GM12892 (cell line): ENCODE measurements at regions not wholly inside any gene's neighbourhood (a gene's known extent, or its start where the extent isn't known, plus 50 kb on each side); places are given as distances from the start of the nearest gene placed in this dataset.
"Not testable (repeated sequence)": the region's sequence is repeated elsewhere in the genome, so short reads cannot be mapped to it uniquely, and the experiment has no call there.

Experiments used
- DNase-seq: peaks from one replicate; pipeline ENCODE4 v3.0.0; 2011; ENCODE audit not compliant: insufficient read length
- FAIRE-seq: peaks from 2 replicates; lab custom pipeline; 2011; peaks lifted over from hg19 to GRCh38; lab: Jason Lieb, UNC
- POLR2A ChIP-seq: IDR thresholded peaks from 2 replicates; pipeline ENCODE4 v1.6.1; 2011; ENCODE audit warnings: low read depth, low read length, control low read depth
- POLR2AphosphoS5 ChIP-seq: IDR thresholded peaks from 2 replicates; pipeline ENCODE4 v1.6.1; 2011; ENCODE audit warnings: low read depth, low read length, control low read depth
- TAF1 ChIP-seq: IDR thresholded peaks from 2 replicates; pipeline ENCODE4 v1.6.1; 2011; ENCODE audit warnings: low read depth, mild to moderate bottlenecking, control low read depth, low read length, borderline replicate concordance

DNA sequence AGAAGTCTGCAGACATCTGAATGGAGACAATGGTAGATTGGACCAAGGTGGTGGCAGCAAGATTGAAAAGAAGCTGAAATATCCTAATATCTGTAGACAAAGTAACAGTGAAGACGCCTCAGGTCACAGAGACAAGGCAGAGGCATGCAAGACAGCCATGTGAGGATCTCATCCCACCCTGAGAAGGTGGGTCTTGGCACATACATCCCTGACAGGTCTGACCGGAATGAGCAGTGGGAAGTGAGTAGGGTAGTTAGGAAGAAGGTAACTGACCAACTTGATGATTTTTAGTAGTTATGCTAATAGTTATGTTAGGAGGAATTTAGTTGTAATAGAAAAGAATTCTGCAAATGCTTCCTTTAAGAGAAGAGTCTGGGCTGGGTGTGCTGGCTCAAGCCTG, 229.6 kb downstream of the NDUFS4 start:
- no peak for FAIRE-seq
- DNase-seq, result no peak
- TF ChIP-seq POLR2A, result no peak
- TF ChIP-seq POLR2AphosphoS5, result no peak
- no peak for TF ChIP-seq TAF1

DNA sequence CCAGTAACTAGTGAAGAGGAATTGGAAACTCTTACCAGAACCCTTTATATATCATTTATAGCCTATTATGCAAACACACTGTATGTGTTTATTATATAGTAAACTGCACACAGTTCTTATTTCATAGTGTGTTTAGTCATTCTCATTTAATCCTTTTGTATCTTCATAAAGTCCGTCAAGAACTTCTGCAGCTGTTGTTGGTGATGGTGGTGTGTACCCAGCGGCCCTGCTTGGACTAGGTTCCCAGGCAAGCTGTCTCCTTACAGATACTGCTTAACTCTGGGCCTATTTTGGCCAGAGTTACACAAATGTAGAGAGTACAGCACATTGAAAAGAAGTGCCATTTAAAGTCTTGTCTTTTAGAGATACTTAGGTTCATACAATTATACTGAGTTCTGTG, 231.9 kb downstream of the NDUFS4 start:
- FAIRE-seq, result no peak
- DNase-seq, result no peak
- TF ChIP-seq TAF1, result no peak
- no peak for TF ChIP-seq POLR2AphosphoS5
- no peak for TF ChIP-seq POLR2A

DNA sequence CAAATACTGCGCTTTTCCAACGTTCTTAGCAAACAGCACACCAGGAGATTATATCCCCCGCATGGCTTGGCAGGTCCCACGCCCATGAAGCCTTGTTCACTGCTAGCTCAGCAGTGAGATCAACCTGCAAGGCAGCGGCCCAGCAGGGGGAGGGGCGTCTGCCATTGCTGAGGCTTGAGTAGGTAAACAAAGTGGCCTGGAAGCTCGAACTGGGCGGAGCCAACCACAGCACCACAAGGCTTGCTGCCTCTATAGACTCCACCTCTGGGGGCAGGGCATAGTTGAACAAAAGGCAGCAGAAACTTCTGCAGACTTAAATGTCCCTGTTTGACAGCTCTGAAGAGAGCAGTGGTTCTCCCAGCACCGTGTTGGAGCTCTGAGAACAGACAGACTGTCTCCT, 239.2 kb downstream of the NDUFS4 start:
- DNase-seq, FAIRE-seq: not testable (repeated sequence)

DNA sequence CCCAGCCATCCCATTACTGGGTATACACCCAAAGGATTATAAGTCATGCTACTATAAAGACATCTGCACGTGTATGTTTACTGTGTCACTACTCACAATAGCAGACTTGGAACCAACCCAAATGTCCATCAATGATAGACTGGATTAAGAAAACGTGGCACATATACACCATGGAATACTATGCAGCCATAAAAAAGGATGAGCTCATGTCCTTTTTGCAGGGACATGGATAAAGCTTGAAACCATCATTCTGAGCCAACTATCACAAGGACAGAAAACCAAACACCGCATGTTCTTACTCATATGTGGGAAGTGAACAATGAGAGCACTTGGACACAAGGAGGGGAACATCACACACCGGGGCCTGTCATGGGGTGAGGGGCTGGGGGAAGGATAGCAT, 248.0 kb downstream of the NDUFS4 start:
- not testable (repeated sequence) for FAIRE-seq

DNA sequence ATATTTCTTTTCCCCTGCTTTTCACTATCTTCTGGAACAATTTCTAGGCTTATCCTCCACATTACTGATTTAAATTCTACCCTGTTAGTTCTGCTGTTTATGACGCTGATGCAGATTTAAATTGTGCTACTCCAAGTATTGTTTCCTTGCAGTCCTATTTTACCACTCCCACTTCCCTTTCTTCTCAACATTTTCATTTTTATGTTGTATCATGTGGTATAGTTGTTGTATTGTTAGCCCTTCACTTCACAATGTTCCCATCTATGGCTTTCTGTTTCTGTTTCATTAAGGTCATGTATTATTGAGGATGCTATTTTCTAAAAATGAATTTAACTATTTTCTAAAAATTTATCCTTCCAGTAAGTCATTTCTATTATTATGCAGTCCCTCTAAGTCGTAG, 254.4 kb downstream of the NDUFS4 start:
- DNase-seq (no peak), FAIRE-seq (no peak)
- no peak for TF ChIP-seq POLR2AphosphoS5
- TF ChIP-seq POLR2A, result no peak
- no peak for TF ChIP-seq TAF1

More for the DNA sequence above, 248.0 kb downstream of the NDUFS4 start:
- not testable (repeated sequence) for DNase-seq

DNA sequence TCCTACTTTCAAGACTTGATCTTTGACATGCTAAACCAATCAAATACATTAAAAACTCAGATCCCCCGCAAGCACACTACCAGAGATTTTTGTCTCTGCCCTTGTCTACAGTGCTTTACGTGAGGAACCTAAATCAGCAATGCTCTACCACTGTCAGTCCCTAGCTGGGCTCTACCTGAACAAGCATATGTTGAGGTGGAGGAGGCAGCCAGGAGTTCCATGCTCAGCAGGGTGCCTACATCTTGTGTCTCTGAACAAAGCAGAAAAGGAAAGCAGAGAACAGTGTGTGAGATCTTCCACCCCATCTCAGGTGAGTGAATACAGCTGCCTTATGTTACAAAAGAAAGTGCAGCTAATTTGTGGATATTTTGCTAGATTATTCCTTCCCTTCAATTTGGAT, 255.0 kb downstream of the NDUFS4 start:
- no peak for FAIRE-seq
- TF ChIP-seq POLR2AphosphoS5, result no peak
- no peak for TF ChIP-seq TAF1
- TF ChIP-seq POLR2A, result no peak
- DNase-seq, result no peak

DNA sequence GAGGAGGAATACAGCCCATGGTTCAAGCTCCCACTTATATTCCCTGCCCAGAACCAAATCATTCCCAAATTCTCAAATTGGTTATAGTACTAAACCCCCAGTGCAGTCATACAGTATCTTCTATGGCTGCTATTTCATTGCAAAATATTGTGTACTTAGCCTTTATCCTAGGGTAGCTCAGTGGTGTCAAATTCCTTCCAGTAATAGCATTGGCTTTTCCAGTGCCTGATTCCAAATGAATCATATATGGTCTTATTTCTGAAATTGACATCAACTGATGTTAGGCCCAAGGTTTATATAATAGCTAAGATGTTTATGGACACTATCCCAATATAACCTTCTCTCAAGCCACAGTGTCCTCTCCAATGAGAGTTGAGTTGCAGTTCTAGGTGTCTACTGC, 256.7 kb downstream of the NDUFS4 start:
- DNase-seq (no peak), FAIRE-seq (no peak)
- TF ChIP-seq TAF1, result no peak
- TF ChIP-seq POLR2AphosphoS5, result no peak
- TF ChIP-seq POLR2A, result no peak

DNA sequence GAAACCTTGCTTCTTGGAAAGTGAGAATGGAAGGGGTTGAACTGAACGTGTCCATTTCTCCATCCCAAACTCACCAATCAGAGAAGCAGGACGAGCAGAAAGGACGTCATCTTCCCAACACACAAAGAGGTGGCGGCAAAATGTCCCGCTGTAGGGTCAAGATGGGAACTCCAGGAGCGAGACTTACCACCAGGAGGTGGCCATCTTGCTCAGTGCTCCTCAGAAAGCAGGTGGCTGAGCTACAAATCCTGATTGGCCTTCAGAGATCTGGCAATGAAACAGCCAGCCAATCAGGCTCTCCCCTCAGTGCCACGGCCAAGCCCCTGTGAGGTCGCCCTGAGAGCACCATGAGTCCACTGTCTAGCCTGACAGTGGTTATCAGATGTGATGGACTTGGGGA, 259.0 kb downstream of the NDUFS4 start:
- no peak for DNase-seq
- no peak for FAIRE-seq
- TF ChIP-seq POLR2A (no peak), POLR2AphosphoS5 (no peak), TAF1 (no peak)

DNA sequence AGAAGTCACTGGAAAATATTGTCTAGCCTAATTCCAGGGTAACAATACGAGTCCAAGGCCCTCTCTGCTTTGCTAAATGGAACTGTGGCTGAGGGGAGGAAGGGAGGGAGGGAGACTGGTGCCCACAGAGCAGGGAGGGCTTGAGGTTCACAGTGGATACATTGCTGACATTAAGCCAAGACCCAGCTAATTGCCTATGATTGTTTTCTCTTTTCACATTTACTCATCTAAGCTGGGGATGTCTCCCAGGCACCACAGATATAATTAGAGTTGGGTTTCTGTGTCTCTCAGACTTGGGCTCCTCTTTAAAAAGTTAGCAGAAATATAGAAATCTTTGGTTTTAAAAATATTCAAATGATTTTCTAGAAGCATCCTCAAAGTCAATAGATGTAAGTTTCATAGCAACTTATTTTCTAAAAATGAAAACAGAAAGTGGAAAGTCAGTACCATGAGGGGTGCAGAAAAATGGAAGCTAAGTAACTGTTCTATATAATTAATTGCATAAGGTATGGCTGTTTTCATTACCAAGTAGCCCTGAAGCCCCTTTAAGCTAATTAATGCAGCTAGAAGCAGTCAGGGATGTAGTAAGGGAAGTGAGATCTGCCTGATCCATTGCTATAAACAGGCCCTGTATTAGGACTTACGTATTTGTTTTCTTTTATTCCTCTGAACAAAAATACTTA, 259.8 kb downstream of the NDUFS4 start:
- no peak for TF ChIP-seq POLR2AphosphoS5
- no peak for TF ChIP-seq POLR2A
- TF ChIP-seq TAF1, result no peak
- DNase-seq, result no peak
- FAIRE-seq, result peak; percentile 86

DNA sequence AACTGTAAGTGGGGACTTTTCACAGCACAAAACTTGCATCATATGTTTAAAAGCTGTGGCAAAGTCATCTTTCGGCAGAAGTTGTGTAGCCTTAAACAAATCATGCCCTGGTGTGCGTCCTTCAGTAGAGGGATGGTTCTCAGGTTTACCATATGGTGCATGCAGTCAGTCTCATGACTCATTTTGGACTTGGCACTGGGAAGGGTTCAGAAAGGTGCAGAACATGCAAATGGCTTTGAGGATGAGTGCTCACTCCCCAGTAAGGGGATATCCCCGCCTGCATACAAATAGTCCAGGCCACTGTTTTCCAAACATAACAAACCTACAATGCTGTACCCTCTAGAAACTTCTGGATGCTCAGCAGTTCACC, 260.3 kb downstream of the NDUFS4 start:
- peak; percentile 16 for DNase-seq
- TF ChIP-seq POLR2AphosphoS5, result no peak
- no peak for TF ChIP-seq TAF1
- TF ChIP-seq POLR2A, result no peak
- peak; percentile 87 for FAIRE-seq

DNA sequence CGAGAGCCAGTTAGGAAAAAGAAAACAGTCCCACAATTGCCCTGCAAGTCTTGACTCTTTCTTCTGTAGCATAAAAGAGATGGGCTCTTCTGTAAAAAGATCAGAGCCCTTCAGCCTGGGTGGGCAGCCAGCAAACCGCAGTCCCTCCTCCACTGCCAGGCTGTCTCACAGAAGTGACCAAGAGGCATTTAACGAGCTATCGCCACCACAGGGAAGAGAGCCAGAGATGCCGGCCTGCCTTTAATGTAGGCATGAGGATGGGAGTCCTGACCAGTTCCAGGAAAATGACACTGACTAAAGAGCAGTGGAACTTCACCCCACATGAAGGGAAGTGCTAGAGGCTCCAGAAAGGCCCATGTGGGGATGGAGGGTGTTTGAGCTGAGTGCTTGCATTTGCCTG, 264.6 kb downstream of the NDUFS4 start:
- TF ChIP-seq POLR2A, result no peak
- no peak for TF ChIP-seq TAF1
- TF ChIP-seq POLR2AphosphoS5, result no peak
- FAIRE-seq, result no peak

DNA sequence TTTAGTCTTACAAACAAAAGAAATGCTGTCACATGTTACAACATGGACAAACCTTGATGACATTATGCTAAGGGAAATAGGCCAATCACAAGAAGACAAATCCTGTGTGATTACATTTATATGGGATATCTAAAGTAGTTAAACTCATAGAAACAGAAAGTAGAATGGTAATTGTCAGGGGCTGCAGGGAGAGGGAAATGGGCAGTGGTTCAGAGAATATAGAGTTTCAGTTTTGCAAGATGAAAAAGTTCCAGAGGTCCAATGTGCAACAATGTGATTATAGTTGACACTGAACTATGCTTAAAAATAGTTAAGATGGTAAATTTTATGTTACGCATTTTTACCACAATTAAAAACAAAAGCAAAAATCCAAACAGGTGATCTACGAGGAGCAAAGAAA, 265.5 kb downstream of the NDUFS4 start:
- no peak for TF ChIP-seq TAF1
- TF ChIP-seq POLR2AphosphoS5, result no peak
- TF ChIP-seq POLR2A, result no peak
- no peak for DNase-seq
- no peak for FAIRE-seq

More for the DNA sequence above, 264.6 kb downstream of the NDUFS4 start:
- no peak for DNase-seq

DNA sequence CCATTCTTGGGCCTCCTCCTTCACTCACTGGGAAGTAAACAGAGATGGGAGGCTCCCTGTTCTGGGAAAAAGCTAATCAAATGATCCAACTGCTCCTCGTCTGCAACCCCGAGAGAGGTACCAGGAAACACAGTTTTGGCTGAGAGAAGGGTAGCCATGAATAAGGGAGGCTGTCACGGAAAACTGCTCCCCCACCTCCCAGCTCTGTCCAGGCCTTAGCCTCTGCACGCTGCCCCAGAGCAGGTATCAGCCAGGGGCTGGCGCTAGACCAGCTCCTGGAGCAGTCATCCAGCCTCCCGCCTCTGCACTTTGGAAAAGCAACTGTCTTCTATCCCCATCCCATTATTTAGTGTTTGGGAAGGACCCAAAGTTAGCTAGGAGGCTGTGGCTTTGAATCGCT, 266.1 kb downstream of the NDUFS4 start:
- FAIRE-seq (no peak), DNase-seq (no peak)
- TF ChIP-seq POLR2AphosphoS5 (no peak), POLR2A (no peak), TAF1 (no peak)
